ENCODE measurements at regions not wholly inside any gene's neighbourhood (a gene's known extent, or its start where the extent isn't known, plus 50 kb on each side); places are given as distances from the start of the nearest gene placed in this dataset.
"Not testable (repeated sequence)": the region's sequence is repeated elsewhere in the genome, so short reads cannot be mapped to it uniquely, and the experiment has no call there.

DNA sequence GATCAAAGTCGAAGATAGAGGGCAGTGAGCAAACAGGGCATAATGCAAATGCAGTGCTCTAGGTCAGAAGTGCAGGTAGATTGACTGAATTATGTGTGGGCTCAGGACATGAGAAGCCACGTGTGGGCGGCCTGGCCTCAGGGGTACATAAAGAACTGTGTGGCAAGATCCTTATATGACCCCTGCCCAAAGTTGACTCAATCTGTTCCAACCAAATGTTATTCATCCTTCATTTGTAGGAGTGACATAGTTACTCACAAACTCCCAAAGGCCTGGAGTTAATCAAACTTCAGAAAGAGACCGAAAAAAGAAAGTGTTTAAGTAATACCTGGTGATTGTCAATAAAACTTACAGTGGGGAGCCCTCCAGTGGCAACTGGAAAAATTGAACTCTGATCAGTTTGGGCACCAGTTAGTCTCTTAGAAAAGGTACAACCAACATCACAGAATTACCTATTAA lies 150.4 kb upstream of the FAR2 start:
- DNase-seq = no peak

DNA sequence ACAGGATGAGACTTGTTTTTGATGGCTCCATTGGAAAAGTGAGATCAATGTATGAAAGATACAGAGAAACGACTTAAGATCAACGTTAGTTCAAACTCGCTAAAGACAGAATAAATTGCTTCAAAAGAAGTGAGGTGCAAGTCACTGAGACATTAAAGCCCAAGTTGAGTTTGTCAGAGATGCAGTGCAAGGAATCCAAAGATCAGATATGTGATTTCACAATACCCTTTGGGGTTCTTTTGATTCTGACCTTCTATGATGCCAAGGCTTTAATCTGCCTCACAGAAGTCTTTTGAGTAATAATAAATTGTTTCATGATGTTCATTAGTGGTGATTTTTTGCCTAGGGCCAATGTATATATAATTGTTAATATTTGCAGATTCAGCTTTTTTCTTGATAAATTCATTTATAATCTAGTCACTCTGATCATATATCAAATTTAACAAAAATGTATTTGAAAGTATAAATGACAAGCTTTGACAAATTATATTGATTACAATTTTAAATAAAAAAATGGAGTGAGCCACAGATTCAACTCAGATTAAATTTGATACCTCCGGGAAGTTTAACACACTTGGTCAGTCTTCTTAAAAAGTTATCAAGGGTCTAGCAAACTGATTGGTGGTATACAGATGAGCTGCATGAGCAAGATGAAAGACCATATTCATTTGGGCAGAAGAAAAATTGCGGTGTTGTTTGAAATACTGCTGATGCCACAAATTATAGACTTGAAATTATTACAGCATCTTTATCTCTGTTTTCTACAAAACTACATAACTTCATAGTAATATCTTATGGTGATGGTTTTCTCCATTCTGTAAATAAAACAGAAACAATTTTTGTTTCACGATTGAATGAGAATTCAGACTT lies 144.8 kb upstream of the FAR2 start:
- DNase-seq = no peak

DNA sequence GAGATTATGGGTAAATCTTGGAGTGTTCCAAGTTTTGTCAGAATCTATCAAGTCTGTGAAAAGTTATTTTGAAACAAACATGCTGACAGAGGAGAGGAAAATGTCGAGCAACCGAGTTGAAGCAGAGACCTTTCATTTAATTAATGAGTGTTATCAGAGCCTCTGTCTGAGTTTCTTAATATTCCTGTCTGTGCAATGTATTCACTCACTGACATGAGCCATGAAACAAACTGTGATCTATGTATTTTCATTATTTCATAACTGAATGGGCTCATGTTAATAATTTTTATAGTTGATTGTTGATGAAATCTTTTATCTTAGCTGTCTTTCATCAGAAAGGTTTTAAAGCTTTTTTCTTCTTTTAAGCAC lies 144.2 kb upstream of the FAR2 start:
- no peak for DNase-seq

DNA sequence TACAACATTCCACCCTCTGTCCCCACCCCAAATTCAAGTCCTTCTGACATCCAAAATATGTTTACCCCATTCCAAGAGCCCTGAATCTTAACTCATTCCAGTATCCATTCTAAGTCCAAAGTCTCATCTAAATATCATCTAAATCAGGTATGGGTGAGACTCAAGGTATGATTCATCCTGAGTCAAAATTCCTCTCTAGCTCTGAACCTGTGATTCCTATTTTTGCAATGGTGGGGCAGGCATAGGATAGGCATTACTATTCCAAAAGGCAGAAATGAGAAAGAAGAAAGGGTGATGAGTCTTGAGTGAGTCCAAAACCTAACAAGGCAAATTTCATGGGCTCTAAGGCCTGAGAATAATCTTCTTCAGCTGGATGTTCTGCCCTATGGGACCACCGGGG lies 140.3 kb upstream of the FAR2 start:
- DNase-seq = no peak

DNA sequence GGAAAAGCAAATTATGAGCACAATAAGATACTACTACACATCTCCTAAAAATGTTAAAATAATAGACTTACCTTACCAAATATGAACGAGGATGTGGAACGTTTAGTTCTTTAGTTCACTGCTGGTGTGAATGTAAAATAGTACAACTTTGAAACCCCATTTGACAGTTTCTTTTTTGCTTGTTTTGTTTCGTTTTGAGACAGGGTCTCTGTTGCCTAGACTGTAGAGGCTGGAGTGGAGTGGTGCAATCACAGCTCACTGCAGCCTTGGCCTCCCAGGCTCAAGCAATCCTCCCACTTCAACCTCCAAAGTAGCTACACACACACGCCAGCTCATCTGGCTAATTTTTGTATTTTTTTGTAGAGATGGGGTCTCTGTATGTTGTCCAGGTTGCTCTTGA lies 136.4 kb upstream of the FAR2 start:
- DNase-seq = no peak

DNA sequence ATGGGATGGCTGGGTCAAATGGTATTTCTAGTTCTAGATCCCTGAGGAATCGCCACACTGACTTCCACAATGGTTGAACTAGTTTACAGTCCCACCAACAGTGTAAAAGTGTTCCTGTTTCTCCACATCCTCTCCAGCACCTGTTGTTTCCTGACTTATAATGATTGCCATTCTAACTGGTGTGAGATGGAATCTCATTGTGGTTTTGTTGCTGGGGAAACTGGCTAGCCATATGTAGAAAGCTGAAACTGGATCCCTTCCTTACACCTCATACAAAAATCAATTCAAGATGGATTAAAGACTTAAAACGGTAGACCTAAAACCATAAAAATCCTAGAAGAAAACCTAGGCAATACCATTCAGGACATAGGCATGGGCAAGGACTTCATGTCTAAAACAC lies 131.5 kb upstream of the FAR2 start:
- not testable (repeated sequence) for DNase-seq

DNA sequence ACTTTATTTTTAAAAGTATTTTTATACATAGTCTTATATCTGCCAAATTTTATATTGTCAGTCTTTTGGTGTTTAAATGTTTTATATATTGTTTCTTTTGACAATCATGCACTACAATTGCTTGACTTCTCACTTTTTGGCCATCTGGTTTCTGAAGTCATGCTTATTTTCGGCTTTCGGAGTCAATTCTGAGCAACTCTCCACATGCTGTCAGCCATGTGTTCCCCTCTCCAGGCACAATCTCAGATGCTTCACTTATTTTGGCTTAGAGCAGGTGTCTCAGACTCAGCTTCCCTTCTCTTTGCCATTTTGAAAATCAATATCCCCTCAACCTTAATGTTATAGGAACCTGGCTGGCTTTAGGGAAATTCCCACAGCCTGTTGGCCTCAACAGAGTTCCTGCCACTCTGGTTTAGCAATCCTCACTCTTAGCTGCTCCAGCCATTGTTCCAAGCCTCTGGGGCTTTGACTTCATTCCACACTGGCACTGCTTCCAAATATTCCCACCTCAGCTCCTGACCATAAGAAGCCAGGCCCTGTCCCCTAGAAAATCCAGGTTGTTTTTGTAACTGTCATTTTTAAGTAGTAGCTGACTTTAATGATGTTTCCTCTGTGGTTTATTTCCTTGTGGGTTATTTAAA lies 125.5 kb upstream of the FAR2 start:
- no peak for DNase-seq

DNA sequence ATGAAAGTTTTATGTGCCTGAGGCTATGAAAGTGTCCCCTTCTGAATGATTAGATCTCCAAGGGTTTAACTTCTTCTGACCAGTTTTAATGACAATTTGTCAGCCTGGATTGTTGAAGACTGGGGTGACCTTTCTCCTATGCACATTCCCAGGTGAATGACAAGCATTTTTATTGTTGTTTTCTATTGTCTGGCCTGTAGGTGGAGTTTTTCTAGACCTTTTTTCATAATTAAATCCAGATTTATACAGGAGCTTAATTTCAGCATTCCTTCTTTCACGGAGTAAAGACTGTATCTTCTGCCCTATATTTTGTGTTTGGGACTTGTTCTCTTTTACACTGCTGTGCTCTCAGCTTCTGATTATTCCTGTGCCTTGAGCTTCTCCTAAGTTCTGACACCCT lies 125.0 kb upstream of the FAR2 start:
- DNase-seq = no peak

DNA sequence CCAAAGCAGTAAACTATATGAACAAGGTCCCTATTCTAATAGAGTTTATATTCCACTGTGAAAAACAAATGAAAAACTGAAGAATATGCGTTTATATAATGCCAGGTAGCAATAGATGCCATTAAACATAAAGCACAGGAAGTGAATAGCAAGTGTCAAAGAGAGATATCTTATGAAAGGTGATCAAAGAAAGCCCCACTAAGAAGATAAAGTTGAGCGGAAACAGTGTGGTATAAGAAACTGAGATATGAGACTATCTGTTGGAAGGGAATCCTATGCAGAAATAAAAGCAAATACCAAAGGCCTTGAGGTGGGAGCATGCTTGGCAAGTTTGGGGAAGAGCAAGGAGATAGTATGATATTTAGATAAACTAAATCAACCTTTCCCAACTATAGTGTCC lies 123.1 kb upstream of the FAR2 start:
- no peak for DNase-seq

DNA sequence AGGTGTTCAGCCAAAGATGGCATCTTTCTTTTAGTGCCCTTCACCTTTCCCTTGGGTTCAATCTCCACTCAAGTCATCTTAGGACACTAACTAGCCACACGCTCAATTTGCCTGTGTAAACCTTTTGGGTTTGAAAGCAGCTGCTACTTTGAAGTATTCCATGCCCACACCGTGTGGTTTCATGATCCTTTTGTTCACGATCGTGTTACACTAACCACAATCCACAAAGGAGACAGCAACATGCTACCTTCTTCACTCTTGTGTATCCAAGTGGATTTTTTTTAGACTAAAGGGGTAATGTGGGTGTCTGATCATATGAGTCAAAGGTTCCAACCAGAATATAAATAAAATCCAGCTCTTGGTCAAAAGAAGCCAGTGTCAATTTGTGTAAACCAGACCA lies 122.7 kb upstream of the FAR2 start:
- DNase-seq = peak; percentile 67 to 81

DNA sequence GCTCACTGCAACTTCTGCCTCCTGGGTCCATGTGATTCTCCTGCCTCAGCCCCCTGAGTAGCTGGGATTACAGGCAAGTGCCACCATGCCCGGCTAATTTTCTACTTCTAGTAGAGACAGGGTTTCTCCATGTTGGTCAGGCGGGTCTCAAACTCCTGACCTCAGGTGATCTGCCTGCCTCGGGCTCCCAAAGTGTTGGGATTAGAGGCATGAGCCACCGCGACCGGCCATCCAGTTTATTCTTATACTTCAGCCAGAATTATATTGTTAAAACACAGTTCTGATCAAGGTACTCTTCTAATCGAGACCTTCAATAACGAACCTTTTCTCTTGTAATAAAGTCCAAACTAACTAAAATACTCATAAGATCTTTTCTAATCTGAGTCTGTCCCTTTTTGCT lies 119.6 kb upstream of the FAR2 start:
- DNase-seq = not testable (repeated sequence)

DNA sequence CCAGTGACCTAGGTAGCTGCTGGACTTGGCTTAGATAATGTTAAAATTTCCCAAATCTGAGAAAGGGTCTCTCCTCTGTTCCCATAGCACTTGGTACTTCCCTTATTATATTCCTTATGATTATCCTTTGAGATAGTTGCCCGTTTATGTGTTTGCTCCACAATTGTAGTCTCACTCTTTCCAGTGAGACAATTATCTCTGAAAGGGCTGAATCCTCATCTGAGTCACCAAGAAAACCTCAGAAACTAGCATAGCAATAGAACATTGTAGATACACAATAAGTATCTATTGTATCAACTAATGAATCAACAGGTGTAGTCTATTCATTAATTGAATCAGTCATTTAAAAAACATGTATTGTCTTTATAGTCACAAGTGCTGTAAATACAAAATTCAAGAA lies 119.1 kb upstream of the FAR2 start:
- DNase-seq = no peak

DNA sequence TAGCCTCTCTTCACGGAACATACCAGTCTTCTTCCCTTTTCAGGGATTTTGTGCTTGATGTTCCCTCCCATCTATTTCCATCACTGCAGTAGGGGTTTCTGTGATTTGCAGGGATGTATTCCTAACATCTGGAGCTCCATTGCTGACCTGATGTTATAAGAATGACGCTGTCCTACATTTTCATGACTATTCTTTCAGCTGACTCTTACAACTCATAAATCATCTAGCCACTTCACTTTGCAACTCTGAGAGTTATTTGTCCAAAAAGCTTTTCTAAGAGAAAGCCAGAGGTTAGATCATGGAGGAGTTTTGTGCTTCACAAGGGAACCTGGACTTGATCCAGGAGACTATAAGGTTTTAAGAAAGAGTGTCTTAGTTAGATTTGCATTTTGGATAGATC lies 116.6 kb upstream of the FAR2 start:
- DNase-seq = no peak

DNA sequence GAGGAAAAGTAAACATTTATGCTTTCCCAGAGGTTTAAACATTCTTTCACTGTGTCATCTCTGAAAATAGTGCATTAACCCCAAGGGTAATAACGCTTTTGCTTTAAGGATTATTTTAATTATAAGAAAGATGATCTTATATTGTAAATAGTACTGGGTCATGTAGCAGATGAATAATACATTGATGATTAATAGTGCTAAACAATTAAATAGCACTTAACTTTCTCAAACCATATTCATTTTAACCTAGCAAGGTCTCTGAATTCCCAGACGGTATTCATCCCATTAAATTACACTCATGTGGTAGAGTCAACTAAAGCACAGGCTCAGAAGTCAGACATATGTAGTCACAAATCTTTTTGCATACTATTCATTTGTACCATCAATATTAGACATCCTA lies 115.6 kb upstream of the FAR2 start:
- DNase-seq = no peak

DNA sequence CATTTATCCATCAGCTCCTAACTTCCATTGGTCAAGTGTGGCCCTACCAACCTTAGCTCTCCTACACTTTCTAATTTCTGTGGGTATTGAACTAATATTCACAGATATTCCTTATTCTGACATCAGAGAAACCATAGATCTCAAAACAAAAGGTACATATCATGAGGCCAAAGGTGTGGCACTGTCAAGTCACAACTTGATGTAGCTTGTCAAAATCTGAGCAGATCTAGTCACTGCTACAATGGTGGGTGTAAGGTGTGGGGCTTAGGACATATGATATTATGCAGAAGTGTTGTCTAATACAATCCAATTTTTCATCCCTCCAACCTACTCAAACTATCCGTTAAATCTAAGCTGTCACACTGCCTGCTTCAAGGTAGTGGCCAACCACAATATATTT lies 114.0 kb upstream of the FAR2 start:
- DNase-seq = no peak

DNA sequence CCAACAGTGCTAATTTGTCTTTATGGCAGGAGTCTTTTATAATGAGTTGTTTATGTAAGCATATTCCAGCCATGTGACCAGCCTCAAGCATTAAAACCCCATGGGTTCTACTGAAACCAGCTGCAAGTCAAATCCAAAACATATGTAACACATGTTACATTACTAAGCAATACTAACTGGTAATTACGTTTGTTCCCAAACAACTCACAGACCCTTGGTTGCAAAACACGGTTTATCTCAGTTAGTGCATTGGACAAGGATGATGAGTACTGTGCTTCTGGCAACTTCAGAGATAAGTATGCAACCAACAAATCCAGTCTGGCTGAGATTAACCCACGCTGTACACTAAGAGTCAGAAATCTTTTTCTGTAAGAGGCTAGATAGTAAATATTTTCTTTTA lies 110.1 kb upstream of the FAR2 start:
- no peak for DNase-seq

DNA sequence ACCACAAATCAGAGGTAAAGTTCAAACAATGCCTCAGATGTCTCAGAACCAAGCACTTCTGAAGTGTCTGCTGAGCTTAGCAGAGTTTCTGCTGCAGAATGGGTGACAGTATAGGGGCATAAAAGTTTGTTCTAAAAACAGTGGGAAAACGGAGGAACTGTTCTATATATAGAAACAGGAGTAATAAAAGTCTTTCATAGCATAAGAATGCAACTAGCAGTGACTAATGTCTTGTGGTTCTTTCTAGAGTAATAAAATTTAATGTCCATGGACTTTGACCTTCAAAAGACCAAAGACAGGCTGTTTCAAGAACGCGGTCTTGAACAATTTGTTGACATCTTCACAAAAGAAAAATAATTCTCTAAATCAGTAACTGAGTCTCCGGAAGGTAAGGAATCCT lies 107.5 kb upstream of the FAR2 start:
- no peak for DNase-seq

DNA sequence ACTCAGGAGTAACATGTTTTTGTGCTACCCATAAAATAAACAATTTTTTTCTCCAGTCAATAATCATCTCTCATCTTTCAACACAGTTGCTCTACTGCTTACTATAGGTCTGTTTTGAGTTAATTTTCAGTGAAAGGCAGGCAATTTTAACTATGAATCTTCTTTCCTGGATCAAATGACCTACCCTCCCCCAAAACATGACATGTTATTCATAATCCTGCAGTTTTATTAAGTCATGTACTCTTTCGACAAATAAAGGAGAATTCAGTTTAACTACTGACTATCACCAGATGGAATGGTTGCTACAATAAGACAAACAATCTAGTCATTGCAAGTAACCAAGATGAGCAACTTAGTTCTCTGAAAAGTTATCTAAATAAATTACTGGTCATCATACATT lies 106.0 kb upstream of the FAR2 start:
- no peak for DNase-seq

DNA sequence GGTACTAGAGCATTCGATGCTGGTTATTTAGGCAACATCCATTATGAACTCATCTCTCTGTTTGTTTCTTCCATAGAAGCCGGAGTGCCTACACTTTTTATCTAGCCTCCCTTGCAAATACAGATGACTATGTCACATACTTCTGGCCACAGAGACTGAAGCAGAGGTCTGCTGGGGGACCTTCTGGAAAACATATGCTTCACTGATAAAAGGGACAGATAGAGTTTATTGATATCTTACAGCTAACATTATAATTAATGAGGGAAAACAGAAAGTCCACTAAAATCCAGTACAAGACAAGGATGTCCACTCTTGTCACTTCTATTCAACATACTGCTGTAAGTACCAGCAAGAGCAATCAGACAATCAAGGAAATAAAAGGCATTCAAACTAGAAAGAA lies 104.3 kb upstream of the FAR2 start:
- DNase-seq = no peak

DNA sequence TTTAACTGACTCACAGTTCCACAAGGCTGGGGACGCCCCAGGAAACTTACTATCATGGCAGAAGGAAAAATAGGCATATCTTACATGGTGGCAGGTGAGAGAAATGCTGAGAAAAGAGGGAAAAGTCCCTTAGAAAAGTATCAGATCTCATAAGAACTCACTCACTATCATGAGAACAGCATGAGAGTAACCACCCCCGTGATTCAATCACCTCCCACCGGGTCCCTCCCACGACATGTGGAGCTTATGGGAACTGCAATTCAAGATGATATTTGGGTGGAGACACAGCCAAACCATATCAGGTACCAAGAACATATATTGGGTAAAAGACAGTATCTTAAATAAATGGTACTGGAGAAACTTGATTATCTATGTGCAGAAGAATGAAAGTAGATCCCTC lies 100.3 kb upstream of the FAR2 start:
- DNase-seq = no peak

DNA sequence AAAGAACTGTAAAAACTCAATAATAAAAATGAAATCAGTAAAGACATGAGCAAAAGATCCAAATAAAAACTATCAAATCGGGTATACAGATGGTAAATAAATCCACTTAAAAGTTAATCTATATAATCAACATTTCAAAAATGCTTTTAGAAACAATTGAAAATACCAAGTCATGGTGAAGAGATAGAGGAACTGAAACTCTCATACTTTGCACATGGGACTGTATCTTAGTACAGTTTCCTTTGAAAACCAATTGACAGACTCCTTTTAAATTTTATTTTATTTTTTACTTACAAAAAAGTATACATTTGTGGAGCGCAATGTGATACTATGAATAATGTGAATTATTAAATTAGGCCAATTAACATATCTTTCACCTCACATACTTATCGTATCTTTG lies 98.6 kb upstream of the FAR2 start:
- DNase-seq = no peak

DNA sequence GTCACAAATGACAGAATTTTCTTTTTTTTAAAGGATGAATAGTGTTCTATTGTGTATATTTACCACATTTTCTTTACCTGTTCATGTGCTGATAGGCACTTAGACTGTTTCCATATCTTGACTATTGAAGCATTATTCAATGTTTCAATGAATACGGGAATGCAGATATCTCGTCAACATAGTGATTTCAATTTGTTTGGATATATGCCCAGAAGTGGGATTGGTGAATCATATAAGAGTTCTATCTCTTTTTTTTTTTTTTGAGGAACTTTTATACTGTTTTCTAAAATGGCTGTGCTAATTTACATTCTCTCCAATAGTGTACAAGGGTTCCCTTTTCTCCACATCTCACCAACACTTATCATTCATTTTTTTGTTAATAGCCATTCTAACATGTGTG lies 97.9 kb upstream of the FAR2 start:
- no peak for DNase-seq

DNA sequence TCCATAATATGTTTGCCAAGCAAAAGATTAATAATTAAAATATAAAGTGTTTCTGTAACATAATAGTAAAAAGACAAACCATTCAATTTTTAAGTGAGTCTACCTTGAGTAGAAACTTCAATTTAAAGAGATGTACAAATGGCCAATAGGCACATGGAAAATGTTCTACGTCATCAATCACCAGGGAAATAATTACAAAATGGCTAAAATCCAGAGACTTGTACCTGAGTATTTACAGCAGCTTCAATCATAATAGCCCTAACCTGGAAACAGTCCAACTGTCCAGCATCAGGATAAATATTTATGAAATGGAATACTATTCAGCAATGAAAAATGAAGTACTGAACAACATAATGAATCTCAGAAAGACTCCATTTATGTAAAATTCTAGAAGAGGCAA lies 95.5 kb upstream of the FAR2 start:
- no peak for DNase-seq

DNA sequence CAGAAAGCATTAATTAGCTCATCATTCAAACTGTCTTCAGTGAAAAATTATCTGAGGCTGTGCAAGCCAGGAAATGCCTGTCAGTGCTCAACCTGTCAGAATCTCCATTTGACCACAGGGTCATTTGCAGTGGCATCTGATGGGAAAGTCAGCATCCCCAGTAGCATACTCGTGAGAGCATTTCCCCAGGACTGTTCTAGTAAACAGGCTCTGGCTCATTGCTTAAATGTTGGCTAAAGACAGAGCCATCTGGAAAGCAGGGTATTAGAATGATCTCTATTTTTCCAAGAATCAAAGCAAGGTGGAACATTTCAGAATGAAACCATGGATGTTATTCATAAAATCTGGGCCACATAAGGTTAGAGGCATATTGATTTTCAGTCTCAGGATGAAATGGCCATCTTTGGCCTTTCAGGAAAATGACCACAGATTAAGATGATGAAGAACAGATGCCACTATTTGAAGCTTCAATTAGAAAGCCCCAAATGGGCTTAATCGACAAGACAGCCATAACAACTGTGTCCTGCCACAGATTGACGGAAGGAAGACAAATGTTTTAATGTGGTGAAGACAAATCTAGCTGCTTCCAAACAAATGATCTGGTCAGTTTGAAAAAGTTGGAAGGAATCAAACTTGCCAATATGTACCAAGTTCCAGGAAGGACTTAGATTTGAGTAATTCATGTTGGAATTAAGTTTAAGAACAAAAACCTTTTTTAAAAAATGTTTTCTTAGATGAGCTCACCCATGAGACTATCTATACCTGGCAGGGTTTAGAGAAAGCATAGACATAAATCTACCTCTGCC lies 94.0 kb upstream of the FAR2 start:
- DNase-seq = no peak

All from NCI-H187 (cell line).